HG03108 (cell line): ENCODE measurements at regions not wholly inside any gene's neighbourhood (a gene's known extent, or its start where the extent isn't known, plus 50 kb on each side); places are given as distances from the start of the nearest gene placed in this dataset.

Source experiments
- ATAC-seq: cut with Tn5 transposase; IDR thresholded peaks from one replicate; pipeline ENCODE4 v1.9.1; 2021; ENCODE audit warnings: moderate library complexity; ENCODE audit not compliant: unreplicated experiment

DNA sequence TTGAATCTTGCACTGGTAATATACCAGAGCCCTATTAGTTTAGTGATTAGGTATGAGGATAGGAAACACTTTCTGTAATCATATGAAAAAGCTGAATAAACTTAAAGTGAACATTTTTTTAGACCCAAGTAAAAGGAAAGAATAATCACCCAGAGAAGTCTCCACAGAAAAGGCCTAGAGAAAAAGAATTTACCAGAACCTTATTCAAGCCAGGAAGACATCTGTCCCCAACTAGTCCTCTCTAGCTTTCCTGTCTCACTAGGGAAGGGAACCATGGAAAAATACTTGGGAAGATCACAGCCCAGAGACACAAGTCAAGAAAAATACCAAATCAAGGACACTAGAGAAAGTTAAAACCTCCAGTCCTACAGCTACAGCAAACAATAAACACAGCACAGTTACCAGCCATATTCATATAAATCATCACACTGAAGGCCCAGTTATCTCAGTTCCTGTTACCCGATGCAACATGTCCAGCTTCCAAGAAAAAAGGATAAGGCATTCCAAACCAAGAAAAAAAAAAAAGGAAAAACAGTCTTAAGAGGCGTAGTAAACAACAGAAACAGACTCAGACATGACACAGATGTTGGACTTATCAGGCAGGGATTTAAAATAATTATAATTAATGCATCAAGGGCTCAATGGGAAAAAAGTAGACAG, 461.5 kb downstream of the IRS1 start:
- no peak for ATAC-seq

DNA sequence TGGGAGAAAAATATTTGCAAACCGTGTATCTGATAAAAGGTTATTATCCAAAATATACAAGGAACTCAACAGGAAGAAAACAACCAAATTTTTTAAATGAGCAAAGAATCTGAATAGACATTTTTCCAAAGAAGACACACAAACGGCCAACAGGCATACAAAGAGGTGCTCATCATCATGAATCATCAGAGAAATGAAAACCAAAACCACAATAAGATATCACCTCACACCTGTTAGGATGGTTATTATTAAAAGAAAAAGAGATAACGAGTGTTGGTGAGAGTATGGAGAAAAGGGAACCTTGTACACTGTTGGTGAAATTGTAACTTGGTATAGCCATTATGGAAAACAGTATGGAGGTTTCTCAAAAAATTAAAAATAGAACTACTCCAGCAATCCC, 463.3 kb downstream of the IRS1 start:
- ATAC-seq, result no peak

DNA sequence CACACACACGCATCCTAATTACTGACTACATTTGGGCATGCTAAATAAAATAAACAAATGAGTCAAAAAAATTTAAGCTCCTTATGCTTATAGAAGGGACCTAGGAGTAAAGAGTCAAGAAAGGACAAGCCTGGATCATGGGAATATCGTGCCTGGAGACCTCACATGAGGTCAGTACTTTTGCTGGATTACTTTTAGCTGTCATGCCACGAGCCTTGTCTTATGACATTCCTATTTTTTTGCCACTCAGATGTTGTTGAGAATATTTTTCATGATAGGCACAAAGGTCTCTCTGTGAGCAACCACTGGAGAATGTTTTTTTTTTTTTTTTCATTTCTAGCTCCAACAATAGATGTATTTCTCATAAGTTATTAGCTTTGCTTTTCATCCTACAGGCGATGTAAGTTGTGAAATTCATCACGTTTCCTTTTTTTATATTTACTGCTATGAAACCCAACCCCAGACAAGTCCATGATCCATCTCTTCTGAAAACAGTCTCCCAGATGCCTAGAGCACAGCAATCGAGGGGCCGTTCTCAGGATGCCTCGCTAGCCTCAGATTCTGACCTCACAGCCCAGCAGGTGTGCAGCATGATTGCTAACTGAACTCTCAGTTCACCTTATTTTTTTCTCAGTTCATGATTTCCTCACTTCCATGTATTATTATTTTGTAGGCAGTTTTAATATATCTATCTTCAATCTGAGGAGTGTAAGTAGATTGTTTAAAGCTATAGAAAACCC, 464.5 kb downstream of the IRS1 start:
- no peak for ATAC-seq

DNA sequence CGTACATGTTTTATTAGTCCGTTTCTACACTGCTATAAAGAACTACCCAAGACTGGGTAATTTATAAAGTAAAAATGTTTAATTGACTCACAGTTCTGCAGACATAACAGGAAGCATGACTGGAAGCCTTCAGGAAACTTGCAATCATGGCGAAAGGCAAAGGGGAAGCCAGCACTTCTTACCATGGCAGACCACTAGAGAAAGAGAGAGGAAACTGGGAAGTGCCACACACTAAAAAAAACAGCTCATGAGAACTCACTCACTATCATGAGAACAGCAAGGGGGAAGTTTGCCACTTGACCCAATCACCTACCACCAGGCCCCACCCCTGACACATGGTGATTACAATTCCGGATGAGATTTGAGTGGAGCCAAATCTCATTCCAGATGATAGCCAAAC, 466.2 kb downstream of the IRS1 start:
- ATAC-seq, result no peak

DNA sequence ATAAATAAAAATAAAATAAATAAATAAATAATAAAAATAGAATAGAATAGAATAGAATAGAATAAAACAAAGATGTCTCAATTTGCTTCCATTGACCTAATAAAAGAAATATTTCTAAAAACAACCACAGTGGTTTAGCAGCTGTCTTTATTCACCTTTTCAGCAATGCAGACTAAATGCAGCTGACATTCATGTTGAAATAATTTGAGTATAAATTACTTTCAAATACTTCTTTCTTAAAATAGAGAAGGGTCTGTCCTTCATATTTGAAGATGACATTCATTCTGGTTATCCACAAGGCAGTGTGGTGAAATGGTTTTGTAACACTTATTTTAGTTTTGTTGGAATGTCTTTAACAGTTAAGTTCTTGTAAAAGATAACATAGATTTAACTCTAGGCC, 469.4 kb downstream of the IRS1 start:
- no peak for ATAC-seq

DNA sequence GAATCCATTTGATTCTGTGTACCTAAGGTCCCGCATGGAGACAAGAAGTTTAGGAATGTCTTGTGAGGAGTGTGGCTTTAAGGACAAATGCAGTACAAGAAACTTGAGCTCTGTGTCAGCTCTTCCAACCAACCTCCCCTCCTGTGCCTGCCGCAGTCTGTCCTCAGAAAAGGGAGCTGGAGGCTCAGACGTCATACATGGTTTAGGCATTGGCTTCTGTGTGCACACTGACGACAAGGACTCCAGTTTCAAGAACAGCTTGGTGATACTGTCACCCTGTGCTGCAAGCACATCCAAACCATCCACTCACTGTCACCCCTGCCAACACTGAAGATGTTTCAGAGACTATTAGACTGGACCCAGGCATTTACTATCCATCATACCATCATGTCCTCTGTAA, 470.4 kb downstream of the IRS1 start:
- no peak for ATAC-seq

DNA sequence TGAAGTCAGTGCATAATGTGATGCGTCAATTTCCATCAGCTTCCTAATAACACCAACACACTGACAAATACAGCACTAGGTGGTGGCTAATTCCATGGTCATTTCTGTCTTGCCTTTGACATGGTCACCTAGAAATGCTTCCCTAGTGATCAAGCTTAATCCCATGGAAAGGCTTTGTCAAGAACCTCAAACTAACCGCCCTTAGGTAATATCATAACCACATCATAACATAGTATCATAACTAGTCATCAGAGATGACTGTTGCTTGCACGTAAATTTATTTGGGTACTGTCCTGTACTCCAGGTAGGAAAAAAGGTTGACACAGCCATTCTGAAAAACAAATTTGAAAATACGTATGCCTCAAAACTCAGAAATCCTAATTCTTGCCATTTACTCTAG, 471.8 kb downstream of the IRS1 start:
- ATAC-seq, result no peak

DNA sequence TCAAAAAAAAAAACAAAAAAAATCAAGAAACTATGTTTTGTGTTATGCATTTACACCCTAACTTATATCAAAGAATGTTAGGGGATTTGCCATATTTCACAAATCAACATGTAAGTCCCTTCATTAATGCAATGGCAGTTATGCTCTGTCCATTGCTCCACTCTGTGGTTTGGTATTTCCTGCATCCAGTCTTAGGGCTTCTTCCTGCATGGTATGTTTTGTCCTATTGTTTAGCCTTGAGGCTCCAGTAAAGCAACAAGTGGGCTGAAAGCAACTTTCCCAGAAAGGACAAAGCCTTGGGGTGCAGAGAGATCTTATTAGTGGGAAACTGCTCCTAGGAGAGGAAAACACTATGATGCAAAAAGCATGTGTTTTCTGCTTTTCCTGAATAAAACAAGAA, 474.1 kb downstream of the IRS1 start:
- ATAC-seq, result no peak

DNA sequence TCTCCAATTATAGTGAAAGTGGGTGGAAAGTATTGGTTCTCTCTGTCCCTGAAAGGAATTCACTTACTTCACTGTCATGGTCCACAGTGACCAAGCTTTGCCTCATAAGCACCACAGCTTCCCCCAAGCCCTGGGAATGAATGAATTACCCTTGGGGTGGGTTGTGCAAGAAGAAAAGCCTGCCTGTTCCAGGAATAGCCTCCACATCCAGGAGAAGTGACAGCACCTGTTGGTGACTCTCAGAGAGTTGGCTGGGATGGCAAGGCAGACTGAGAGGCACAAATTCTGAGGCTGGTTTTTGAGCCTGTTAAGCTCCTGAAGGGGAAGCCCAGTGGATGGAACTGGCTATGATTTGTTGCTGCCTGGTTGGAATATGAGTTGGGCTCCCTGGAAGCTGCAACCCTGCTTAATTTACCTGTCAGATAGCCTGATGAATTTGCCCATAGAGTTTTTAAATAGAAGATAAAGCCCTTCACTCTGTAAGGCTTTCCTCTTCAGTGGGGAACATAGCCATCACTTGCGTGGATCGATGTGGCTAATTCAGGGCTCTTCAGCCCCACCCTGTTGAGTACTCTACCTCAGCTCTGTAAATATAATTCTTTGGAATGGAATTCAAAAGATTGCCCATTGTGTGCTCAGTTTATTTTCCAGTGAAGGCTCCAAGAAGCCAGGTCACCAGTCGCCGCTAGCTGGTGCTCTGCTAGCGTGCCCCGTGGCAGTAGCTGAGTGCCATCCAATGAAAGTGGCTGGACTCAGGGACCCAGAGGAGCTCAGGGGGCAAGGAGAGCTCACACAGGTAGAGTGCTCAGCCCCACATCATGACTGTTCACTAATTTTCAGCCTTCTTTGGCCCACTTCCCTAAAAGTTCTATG, 479.3 kb downstream of the IRS1 start:
- no peak for ATAC-seq

DNA sequence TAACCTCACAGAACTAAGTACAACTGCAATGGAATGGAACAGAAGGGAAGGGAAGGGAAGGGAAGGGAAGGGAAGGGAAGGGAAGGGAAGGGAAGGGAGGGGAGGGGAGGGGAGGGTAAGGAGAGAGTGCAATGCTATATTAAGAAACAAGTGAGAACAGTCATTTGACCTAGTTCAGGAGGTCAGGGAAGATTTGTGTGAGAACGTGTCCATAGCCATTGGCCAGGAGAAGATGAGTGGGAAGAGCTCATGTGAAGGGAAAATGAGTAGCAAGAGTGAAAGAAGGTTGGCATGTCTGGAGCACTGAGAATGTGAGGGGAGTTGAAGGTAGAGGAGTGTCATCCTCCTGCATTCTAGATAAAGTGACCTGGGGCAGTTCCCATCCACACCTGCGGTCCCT, 481.6 kb downstream of the IRS1 start:
- no peak for ATAC-seq

DNA sequence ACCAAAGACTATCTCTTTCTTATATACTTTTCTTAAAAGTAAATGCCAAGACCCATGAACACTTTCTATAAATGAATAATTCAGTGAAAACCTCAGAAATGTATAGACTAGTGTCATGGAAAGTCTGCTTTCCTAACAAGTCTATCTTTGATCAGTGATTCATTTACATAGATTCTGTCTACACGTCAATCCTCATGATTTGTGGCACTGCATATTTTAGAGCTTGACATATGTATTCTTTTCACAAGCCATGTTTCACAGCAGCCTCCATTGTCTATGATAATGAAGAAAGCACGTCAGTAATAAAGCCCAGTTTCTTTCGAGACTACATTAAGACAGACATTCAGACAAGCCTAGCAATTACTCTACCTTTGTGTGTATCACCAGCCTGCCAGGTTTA, 486.6 kb downstream of the IRS1 start:
- ATAC-seq, result no peak

DNA sequence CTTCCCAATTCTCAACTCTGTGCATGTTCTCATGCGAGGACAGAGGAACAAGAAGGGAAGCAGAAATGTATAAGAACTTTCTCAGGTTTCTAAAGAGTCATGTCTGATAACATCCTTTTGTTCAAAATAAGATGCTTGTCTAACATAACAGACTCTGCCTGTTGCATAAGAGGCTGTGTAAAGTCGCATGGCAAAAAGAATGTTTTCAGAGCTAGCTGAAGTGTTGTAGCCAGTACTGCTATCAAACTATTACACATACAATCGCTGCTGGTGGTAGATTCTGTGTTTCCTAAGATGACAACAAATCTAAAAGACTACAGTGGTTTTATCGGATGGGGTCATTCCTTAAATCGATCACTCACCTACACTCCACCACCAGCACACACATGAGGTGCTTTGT, 487.5 kb downstream of the IRS1 start:
- ATAC-seq, result no peak

DNA sequence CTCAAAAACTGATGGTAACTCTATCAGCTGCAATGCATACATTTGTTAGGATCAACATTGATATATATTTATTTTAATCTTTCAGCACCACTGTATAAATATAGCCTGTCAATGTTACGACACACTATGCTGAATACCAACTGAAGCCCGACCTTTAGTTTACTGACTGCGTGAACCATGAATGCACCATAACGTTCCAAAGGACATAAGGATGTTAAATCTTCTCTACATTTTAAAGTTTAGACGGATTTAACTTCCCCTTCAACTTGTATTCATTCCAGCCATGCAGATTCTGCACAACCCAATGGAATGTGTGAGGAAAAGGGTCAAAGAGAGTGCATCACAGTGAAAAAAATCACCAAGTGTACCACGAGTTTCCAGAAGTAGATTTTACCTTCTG, 489.5 kb downstream of the IRS1 start:
- no peak for ATAC-seq

DNA sequence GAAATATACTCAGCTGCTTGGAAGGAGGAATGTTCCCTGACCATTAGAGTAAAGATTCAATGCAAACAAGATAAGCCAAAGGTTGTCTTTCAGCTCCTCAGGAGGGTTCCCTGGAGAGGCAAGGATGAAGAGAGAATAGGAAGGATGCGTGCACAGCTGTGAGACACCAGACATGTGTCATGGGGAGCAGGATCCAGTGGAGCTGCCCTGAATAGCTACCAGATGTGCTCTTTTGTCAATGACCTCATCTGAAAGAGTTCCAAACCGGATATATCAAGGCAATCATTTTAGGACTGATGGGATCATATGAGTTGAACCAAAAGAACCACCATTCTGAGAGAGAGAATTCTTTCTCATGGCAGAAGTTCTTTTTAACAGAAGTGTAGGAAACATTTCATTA, 490.6 kb downstream of the IRS1 start:
- no peak for ATAC-seq

DNA sequence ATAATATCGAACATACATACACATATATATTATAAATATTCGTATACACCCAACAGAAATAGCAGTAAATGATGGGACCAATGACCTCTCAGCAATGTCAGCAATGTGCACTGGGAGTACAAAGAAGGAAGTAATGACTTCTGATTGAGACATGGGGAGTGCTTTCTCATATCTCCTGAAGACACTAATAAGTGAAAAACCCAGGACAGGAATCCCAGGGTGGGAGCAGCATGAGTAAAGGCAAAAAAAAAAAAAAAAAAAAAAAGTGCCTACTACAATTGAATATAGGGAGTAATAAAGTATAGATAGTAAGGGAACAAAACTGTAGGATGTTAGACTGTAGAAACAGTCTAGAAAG, 491.3 kb downstream of the IRS1 start:
- no peak for ATAC-seq

DNA sequence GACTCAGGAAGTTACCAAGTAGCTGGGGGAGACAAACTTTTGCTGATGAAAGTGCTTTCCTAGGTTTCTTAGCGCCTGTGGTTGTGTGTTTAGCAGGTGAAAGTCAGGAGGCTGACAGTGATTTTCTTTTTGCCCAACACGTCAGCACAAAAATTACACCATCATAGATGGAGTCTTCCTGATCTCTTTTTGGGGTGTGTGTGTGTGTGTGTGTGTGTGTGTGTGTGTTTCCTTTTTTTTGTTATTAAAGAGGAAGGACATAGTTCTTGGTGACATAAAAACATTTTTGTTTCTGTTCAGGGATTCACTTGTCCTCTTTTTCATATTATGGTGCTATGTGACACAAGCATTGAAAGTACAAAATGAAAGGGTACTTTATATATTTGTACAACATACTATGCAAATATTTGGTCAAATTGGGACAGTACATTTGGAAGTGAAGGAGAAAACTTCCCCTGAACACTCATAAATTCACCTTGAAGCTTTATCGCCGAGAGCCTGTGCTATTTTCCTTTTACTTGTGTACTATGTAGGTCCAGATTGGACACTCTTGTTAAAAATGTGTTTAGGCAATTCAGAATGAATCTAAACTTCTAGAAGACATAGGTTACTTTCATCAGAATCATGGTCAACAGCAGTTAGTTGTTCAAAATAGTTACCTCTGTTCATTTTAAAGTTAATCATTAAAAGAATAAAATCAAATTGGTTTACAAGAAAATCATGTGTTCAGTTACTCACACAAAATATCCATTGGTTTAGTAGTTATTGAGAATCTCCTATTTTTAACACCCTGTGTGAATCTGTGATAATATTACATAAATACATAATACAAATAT, 491.9 kb downstream of the IRS1 start:
- ATAC-seq, result no peak

DNA sequence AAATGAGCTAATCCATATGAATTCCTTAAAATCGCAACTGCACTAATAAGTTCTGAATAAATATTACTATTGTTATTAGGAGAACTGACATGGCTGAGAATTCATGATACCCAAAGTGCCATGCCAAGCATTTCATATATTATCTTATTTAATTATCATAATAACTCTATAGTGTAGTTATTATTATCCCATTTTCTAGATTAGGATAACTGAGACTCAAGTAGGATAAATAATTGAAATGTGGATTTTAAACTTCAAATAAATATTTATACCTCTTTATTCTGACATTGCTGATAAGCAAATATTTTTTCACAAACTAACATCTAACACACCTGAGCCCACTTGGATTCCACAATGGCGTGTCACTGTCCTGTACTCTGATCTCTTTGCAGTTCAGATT, 492.7 kb downstream of the IRS1 start:
- no peak for ATAC-seq

DNA sequence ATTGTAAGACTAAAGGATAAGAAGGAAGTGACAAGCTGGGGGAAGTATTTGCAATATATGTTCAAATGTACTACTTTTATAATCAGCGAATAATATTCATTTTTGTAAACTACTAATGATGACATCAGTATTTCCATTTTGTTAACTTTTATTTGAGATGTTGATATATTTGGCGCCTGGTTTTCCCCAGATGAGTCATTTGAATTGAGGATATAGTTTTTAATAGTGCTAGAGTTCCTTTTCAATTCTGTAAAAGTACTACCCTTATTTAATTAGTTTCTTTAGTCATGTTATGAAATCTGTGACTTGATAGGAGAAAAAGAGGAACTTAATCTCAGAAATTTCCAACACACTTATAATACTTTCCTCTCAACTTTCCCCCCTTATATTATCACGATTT, 495.3 kb downstream of the IRS1 start:
- ATAC-seq, result no peak

DNA sequence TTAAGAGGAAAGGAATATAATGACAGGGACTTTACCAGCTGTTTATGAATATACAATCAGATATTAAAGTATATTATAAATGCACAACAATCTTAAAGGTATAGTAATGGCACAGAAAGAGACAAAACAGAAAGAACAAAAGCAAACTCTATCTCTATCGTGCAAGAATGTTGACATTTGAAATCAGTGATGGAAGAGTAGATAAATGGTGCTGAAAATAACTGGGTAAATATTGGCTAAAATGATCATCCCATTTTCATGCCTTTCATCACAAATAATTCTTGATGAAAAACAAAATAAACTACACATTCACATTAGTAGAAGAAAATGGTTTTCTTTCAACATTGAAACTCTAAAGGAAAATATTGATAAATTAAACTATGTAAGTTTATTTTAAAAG, 495.9 kb downstream of the IRS1 start:
- no peak for ATAC-seq

DNA sequence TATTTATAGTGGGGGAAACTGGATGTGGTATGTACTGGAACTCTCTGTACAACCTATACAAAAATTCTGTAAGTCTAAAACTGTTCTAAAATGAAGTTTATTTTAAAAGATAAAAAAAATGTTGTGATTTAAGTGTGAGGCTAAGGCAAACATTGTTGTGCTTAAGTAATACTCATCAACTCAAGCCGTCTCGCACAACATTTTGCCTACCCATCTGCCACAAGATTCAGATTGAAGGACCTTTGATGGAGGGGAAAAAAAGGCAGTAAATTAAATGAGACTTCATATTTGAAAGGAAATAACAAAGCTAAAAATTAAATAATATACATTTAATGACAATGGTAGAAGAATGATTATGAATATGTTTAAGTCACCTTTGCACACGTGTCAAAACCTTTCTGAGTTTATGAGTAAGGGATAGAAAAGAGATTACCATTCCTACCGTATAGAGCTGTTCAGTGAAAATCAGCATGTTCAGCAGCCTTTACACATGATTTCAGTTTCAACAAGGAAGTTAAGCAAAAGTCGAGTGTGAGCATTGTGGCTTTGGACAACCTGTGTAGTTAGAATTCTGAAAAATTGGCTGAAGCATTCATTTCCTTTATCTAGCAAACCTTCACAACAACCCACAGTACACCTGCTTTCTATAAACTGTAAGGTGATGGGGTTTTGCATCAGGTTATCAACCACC, 499.3 kb downstream of the IRS1 start:
- ATAC-seq, result no peak

DNA sequence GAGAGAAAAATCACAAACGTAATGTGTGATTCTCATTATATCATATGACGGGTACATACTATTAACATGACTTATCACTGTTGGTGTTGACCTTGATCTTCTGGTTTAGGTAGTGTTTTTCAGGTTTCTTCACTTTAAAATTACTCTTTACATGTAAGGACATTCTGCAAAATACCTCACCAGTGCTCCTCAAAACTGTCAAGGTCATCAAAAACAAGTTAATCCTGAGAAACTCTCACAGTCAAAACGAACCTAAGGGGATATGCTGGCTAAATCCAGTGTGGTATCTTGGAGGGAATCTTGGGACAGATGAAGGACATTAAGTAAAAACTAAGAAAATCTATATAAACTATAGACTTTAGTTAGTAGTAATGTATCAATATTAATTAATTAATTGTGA, 499.8 kb downstream of the IRS1 start:
- ATAC-seq, result no peak
